Activated T-helper 2 cell treated with anti-CD3 and anti-CD28 coated beads, Interferon-gamma antibody, Interleukin-2, Interleukin-4, amounts not matched to agents 10 μg/mL and 5 μg/mL and 100 μg/mL, durations not matched to agents 14 hours and 24 hours and 36 hours (primary cell): ENCODE measurements at regions not wholly inside any gene's neighbourhood (a gene's known extent, or its start where the extent isn't known, plus 50 kb on each side); places are given as distances from the start of the nearest gene placed in this dataset.

Source experiments
- DNase-seq: peaks from one replicate; pipeline ENCODE4 v3.0.0; 2021; ENCODE audit warnings: low spot score
- H3K27ac Mint-ChIP-seq: one replicate; pipeline ENCODE4 v1.8.0; 2021; ENCODE audit warnings: mixed read lengths
- H3K27me3 Mint-ChIP-seq: one replicate; pipeline ENCODE4 v1.8.0; 2021; ENCODE audit warnings: low read depth, mixed read lengths
- H3K36me3 Mint-ChIP-seq: one replicate; pipeline ENCODE4 v1.8.0; 2021; ENCODE audit warnings: low read depth, mixed read lengths
- H3K4me1 Mint-ChIP-seq: one replicate; pipeline ENCODE4 v1.8.0; 2021; ENCODE audit warnings: low read depth, mixed read lengths
- H3K4me3 Mint-ChIP-seq: one replicate; pipeline ENCODE4 v1.8.0; 2021; ENCODE audit warnings: low read depth, mild to moderate bottlenecking, moderate library complexity, mixed read lengths
- H3K9me3 Mint-ChIP-seq: one replicate; pipeline ENCODE4 v1.8.0; 2021; ENCODE audit warnings: mixed read lengths
- intact Hi-C: fragments of 100-400 bp; cut with micrococcal nuclease; formaldehyde crosslinking; loops from one replicate; pipeline ENCODE4 v1.15.1; 2023

- Mint-ChIP-seq H3K27ac (no peak overlapping the region), H3K9me3 (no peaks in the 10 kb centered on the region), H3K36me3 (no peaks in the 10 kb centered on the region), H3K4me1 (no peaks in the 10 kb centered on the region), H3K4me3 (no peak overlapping the region), H3K27me3 (no peaks in the 10 kb centered on the region)
- no peak for DNase-seq
- intact Hi-C loops = no loop called here
These were observed 423.8 kb downstream of the KLF5 start for GRCh38 chr13:73482556-73482955.

GRCh38 chr13:73481886-73482445 is 423.2 kb downstream of the KLF5 start:
- no peak for DNase-seq

GRCh38 chr13:73480779-73481559 is 422.2 kb downstream of the KLF5 start:
- Mint-ChIP-seq H3K27ac (no peak overlapping the region), H3K27me3 (no peaks in the 10 kb centered on the region), H3K9me3 (no peaks in the 10 kb centered on the region), H3K4me1 (no peaks in the 10 kb centered on the region), H3K36me3 (no peaks in the 10 kb centered on the region), H3K4me3 (no peak overlapping the region)
- intact Hi-C loops = no loop called here
- DNase-seq = no peak

More at GRCh38 chr13:73481886-73482445, 423.2 kb downstream of the KLF5 start:
- Mint-ChIP-seq H3K4me1 (no peaks in the 10 kb centered on the region), H3K9me3 (no peaks in the 10 kb centered on the region), H3K27ac (no peak overlapping the region), H3K4me3 (no peak overlapping the region), H3K27me3 (no peaks in the 10 kb centered on the region), H3K36me3 (no peaks in the 10 kb centered on the region)
- intact Hi-C loops = no loop called here

DNA sequence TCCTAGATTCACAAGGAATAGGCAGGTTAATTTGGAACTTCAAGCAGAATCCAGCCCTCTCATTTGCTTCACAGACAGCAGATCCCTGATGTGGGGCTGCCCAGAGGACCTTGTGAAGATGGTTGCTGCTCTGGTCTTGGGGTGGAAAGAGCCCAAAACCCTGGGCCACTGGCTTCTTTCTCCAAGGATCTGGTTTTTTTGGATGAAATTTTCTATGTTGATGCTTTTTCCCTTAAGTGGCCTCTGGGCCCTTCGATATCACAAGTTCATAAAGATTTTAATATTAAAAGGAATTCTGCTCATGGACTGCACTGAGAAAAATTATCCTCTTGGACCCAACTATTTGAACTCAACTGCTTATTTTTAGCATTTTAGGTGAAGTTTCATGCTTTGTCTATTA is 421.1 kb downstream of the KLF5 start:
- H3K27ac Mint-ChIP-seq = no peak overlapping the region
- no peak for DNase-seq
- no peaks in the 10 kb centered on the region for H3K36me3 Mint-ChIP-seq
- no peaks in the 10 kb centered on the region for H3K9me3 Mint-ChIP-seq
- H3K4me1 Mint-ChIP-seq = no peaks in the 10 kb centered on the region
- no peak overlapping the region for H3K4me3 Mint-ChIP-seq
- no peaks in the 10 kb centered on the region for H3K27me3 Mint-ChIP-seq
- intact Hi-C loops = no loop called here

GRCh38 chr13:73479351-73479750 is 420.5 kb downstream of the KLF5 start:
- Mint-ChIP-seq H3K4me1 (no peaks in the 10 kb centered on the region), H3K4me3 (no peak overlapping the region), H3K27ac (no peak overlapping the region), H3K36me3 (no peaks in the 10 kb centered on the region), H3K27me3 (no peaks in the 10 kb centered on the region), H3K9me3 (no peaks in the 10 kb centered on the region)
- no peak for DNase-seq
- intact Hi-C loops = no loop called here

DNA sequence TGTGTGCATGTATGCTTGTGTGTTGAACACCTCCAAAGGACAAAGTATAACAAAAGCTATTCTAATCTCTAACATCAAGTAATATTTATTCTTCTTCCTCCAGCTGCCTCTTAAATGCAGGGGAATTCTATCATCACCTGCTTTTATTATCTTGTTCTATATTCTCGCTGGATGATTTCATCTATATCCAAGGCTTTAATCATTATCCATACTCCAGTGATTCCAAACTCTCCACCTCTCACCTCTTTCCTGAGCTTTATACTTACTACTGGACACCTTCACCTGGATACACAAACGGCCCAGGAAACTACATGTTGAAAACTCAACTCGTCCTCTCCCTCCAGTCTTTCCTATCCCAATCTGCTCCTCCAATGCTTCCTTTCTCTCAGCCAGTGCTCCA is 418.6 kb downstream of the KLF5 start:
- H3K27ac Mint-ChIP-seq = no peak overlapping the region
- no peaks in the 10 kb centered on the region for H3K4me1 Mint-ChIP-seq
- no peak for DNase-seq
- no peaks in the 10 kb centered on the region for H3K36me3 Mint-ChIP-seq
- intact Hi-C loops = no loop called here
- no peak overlapping the region for H3K4me3 Mint-ChIP-seq
- H3K27me3 Mint-ChIP-seq = no peaks in the 10 kb centered on the region
- H3K9me3 Mint-ChIP-seq = no peaks in the 10 kb centered on the region

DNA sequence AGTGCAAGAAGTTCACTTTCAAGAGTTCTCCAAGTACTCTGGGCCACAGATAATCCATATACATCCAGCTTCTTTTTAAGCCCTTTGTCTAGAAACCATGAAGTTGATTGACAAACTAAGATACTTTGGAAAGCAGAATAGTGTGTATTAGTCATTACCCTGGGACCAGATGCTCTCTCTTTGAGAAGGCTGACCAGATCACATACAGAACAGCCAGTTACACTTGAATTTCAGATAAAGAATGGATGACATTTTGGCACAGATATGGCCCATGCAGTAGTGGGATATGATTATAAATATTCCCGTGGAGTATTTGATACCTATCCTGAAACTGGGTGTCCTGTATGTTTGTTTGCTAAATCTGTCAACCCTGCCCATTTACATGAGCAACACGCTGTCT is 414.2 kb downstream of the KLF5 start:
- no peak for DNase-seq
- Mint-ChIP-seq H3K27me3 (no peaks in the 10 kb centered on the region), H3K9me3 (no peaks in the 10 kb centered on the region), H3K27ac (no peak overlapping the region), H3K4me3 (no peak overlapping the region), H3K36me3 (no peaks in the 10 kb centered on the region), H3K4me1 (no peaks in the 10 kb centered on the region)
- intact Hi-C loops = no loop called here

DNA sequence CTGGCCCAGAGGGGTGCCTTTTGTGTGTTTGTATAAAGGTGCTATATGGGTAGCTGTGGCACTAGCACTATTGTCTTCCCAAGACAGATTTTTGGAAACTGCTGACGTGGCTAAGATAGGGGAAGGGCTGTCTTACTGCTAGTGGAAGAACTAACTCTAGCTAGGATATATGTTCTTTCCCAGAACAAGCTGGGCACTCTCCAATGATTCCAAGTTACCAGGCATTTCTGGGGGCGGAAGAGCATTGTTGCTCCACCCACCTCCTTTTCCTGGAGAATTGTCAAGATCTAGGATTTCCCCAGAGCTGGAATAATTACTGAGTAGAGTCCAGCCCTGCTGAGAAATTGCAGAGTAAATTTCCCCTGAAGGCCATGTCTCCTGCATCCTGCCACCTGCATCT is 408.3 kb downstream of the KLF5 start:
- Mint-ChIP-seq H3K36me3 (no peaks in the 10 kb centered on the region), H3K4me3 (no peak overlapping the region), H3K27ac (no peak overlapping the region), H3K27me3 (no peaks in the 10 kb centered on the region), H3K4me1 (no peaks in the 10 kb centered on the region), H3K9me3 (no peaks in the 10 kb centered on the region)
- intact Hi-C loops = no loop called here
- no peak for DNase-seq

DNA sequence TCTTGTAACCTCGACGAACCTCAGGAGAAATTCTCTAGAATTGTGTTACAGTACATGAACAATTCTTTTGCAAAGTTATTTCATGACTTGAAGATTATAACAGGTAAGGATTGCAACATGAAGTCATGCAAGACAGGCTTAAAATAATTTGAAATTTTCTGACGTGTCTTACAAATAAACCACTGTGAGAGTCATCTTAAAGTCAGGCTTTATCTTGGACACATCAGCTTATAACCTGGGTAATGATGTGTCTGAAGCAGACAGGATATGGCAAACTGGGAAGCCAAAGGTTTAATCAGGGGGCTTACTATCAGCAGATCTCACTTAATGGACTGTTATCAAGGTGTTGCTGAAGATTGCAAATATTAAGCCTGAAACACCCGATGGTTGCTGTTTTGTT is 407.8 kb downstream of the KLF5 start:
- Mint-ChIP-seq H3K27me3 (no peaks in the 10 kb centered on the region), H3K4me3 (no peak overlapping the region), H3K4me1 (no peaks in the 10 kb centered on the region), H3K27ac (no peak overlapping the region), H3K9me3 (no peaks in the 10 kb centered on the region), H3K36me3 (no peaks in the 10 kb centered on the region)
- DNase-seq = no peak
- intact Hi-C loops = no loop called here

- Mint-ChIP-seq H3K27ac (no peak overlapping the region), H3K9me3 (no peaks in the 10 kb centered on the region), H3K36me3 (no peaks in the 10 kb centered on the region), H3K4me3 (no peak overlapping the region), H3K4me1 (no peaks in the 10 kb centered on the region), H3K27me3 (no peaks in the 10 kb centered on the region)
- intact Hi-C loops = no loop called here
- no peak for DNase-seq
These were observed 406.8 kb downstream of the KLF5 start for GRCh38 chr13:73465617-73465971.

DNA sequence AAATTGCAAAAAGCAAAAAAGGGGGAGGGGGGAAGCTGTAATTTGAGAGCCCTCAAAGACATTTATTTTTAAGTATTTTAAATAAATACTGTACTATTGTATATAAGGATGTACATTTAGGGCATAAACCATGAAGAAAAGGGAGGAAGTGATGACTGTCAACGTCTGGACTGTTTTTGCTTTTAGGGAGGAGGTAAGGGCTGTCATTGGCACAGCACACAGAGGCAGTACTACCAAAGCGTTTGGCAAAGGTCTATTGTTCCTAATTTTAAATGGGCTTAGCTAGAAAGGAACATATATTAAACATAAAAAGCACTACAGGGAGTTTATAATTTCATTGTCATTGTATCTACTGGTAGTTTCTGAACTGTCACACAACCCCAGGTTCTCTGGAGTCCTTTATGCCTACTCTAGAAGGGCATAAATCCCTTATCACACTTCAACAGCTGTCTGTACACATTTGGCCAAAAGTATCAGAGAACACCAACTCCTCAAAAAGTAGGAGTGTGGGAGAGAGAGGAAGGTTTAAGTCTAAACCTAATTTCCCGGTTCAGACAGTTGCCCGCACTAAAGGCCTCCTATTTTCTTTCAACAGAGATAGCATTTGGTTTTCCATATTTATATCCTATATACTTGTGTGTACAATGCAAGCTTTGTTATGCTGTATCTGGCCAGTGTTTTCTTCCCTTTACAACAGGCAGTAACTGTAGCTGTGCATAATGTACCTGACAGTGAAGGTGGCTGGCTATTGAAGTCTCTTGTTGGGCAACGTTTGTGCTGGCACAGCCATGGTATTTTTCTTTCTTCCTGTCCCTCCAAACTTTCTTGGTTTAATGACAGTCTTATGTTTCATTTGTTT is 406.2 kb downstream of the KLF5 start:
- Mint-ChIP-seq H3K36me3 (no peaks in the 10 kb centered on the region), H3K9me3 (no peaks in the 10 kb centered on the region), H3K27ac (no peak overlapping the region), H3K27me3 (no peaks in the 10 kb centered on the region), H3K4me1 (no peaks in the 10 kb centered on the region), H3K4me3 (no peak overlapping the region)
- intact Hi-C loops = no loop called here
- no peak for DNase-seq

- no peaks in the 10 kb centered on the region for H3K27me3 Mint-ChIP-seq
- DNase-seq = no peak
- H3K9me3 Mint-ChIP-seq = no peaks in the 10 kb centered on the region
- H3K4me1 Mint-ChIP-seq = no peaks in the 10 kb centered on the region
- intact Hi-C loops = no loop called here
- no peak overlapping the region for H3K4me3 Mint-ChIP-seq
- H3K36me3 Mint-ChIP-seq = no peaks in the 10 kb centered on the region
- H3K27ac Mint-ChIP-seq = no peak overlapping the region
These were observed 403.4 kb downstream of the KLF5 start for GRCh38 chr13:73462241-73462640.
